ENCODE measurements at regions not wholly inside any gene's neighbourhood (a gene's known extent, or its start where the extent isn't known, plus 50 kb on each side); places are given as distances from the start of the nearest gene placed in this dataset.

GRCh38 chr16:79772784-79773183 is 172.2 kb upstream of the MAF start:
- no peak overlapping the region for H3K4me3 ChIP-seq (ENCODE audit: low read depth, low read length)
- DNase-seq (no peak), ATAC-seq (ENCODE audit: low read depth in 2 of 2) (no peak)
- Mint-ChIP-seq H3K27me3 (peaks cover 43% of the 10 kb centered on the region), H3K36me3 (no peaks in the 10 kb centered on the region), H3K4me3 (no peak overlapping the region), H3K27ac (no peak overlapping the region), H3K9me3 (peaks cover 0 to 2% (median 0%) of the 10 kb centered on the region in 7 donors), H3K4me1 (peaks cover 6 to 19% (median 10%) of the 10 kb centered on the region in 4 donors)
- H3K4me1 ChIP-seq (ENCODE audit: control insufficient read depth, insufficient read depth, low read length, poor library complexity, severe bottlenecking) = peaks cover 6% of the 10 kb centered on the region
- H3K9me3 ChIP-seq (ENCODE audit: control insufficient read depth in 2 of 2, low read length in 2 of 2) = no peaks in the 10 kb centered on the region
- H3K36me3 ChIP-seq (ENCODE audit: control insufficient read depth, insufficient read depth, low read length) = no peaks in the 10 kb centered on the region
- peaks cover 5% of the 10 kb centered on the region for H3K27me3 ChIP-seq (ENCODE audit: control insufficient read depth, insufficient read depth, low read length)
- H3K27ac ChIP-seq (ENCODE audit: insufficient read depth, low read length, poor library complexity, severe bottlenecking) = no peak overlapping the region

DNA sequence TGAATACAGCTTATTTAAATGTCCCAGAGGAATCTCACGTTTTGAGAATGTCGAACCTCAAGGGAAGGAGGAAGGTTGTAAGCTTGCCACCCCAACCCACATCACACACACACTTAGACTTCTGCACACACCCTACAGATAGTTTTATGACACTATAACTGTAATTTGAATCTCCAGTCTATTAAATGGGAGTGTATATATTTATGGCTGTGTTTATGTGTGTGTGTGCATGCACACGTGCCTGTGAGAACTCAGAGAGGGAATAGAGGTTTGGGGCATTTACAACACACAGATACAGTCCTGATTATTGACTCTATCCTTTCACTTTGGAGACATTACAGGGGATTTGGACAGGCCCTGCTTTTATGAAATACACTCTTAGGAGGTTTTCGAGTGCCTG is 171.5 kb upstream of the MAF start:
- no peaks in the 10 kb centered on the region for H3K36me3 Mint-ChIP-seq
- no peak overlapping the region for H3K4me3 ChIP-seq (ENCODE audit: low read depth, low read length)
- H3K36me3 ChIP-seq (ENCODE audit: control insufficient read depth, insufficient read depth, low read length) = no peaks in the 10 kb centered on the region
- H3K4me3 Mint-ChIP-seq = peak overlapping the region in 1 of 4 donors; percentile 83
- peaks cover 0 to 2% (median 0%) of the 10 kb centered on the region in 7 donors for H3K9me3 Mint-ChIP-seq
- H3K4me1 ChIP-seq (ENCODE audit: control insufficient read depth, insufficient read depth, low read length, poor library complexity, severe bottlenecking) = peaks cover 6% of the 10 kb centered on the region
- peaks cover 40% of the 10 kb centered on the region for H3K27me3 Mint-ChIP-seq
- peaks cover 6 to 20% (median 10%) of the 10 kb centered on the region in 4 donors for H3K4me1 Mint-ChIP-seq
- DNase-seq (no peak), ATAC-seq (ENCODE audit: low read depth in 2 of 2) (no peak)
- no peak overlapping the region for H3K27ac ChIP-seq (ENCODE audit: insufficient read depth, low read length, poor library complexity, severe bottlenecking)
- no peaks in the 10 kb centered on the region for H3K9me3 ChIP-seq (ENCODE audit: control insufficient read depth in 2 of 2, low read length in 2 of 2)
- peaks cover 5% of the 10 kb centered on the region for H3K27me3 ChIP-seq (ENCODE audit: control insufficient read depth, insufficient read depth, low read length)
- H3K27ac Mint-ChIP-seq = no peak overlapping the region

DNA sequence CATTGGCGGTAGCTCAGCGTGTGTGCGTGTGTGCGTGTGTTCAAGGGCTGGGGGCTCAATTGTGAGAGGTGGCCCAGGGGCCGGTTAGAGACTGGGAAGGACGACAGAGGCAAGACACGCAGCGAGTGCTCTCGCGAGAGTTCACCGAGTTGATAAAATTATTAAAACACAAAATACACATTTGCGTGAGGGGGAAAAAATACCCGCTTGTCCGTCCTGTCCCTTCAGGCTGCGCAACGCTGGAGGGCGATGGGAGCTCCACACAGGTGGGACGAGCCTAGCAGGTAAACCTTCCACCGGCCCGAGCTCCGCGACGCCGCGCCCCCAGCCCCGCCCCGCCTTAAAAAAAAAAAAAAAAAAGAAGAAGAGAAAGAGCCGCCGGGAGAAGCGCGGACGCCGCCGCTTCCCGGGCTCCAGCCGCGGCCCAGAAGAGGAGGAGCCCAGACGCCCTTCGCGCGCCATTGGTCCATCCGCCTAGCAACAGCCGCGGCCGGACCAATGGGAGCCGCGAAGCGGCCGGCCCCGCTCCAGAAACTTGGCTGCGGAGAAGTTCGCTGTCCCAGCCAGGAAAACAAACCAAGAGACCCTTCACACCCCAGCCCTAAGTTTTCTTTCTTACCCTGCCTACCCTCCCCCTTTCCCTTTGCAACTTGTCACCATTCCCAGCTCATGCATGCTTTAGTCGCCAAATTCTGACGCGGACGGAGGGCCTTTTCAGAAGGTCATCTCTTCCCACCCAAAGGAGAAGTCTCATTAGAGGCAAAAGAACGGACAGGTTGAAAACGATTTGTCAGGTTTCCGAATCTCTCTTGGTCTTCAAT is 169.9 kb upstream of the MAF start:
- Mint-ChIP-seq H3K4me3 (peak overlapping the region; percentile 83 to 94 (median 88)), H3K4me1 (peaks cover 6 to 20% (median 10%) of the 10 kb centered on the region in 4 donors), H3K9me3 (peaks cover 0 to 2% (median 0%) of the 10 kb centered on the region in 7 donors), H3K27me3 (peaks cover 37% of the 10 kb centered on the region), H3K27ac (peak overlapping the region in 1 of 3 donors; percentile 63), H3K36me3 (no peaks in the 10 kb centered on the region)
- peak overlapping the region; percentile 75 for H3K4me3 ChIP-seq (ENCODE audit: low read depth, low read length)
- H3K36me3 ChIP-seq (ENCODE audit: control insufficient read depth, insufficient read depth, low read length) = no peaks in the 10 kb centered on the region
- H3K9me3 ChIP-seq (ENCODE audit: control insufficient read depth in 2 of 2, low read length in 2 of 2) = no peaks in the 10 kb centered on the region
- peaks cover 6% of the 10 kb centered on the region for H3K4me1 ChIP-seq (ENCODE audit: control insufficient read depth, insufficient read depth, low read length, poor library complexity, severe bottlenecking)
- peaks cover 2% of the 10 kb centered on the region for H3K27me3 ChIP-seq (ENCODE audit: control insufficient read depth, insufficient read depth, low read length)
- no peak overlapping the region for H3K27ac ChIP-seq (ENCODE audit: insufficient read depth, low read length, poor library complexity, severe bottlenecking)
- ATAC-seq (ENCODE audit: low read depth in 2 of 2) (peak; percentile 78 to 81), DNase-seq (peak; percentile 42 to 84 (median 45))

GRCh38 chr16:79769928-79770243 is 169.3 kb upstream of the MAF start:
- H3K27ac ChIP-seq (ENCODE audit: insufficient read depth, low read length, poor library complexity, severe bottlenecking) = no peak overlapping the region
- no peak for DNase-seq
- peak overlapping the region; percentile 83 to 94 (median 86) for H3K4me3 Mint-ChIP-seq
- peaks cover 6 to 20% (median 10%) of the 10 kb centered on the region in 4 donors for H3K4me1 Mint-ChIP-seq
- peak overlapping the region; percentile 72 for H3K4me3 ChIP-seq (ENCODE audit: low read depth, low read length)
- ATAC-seq (ENCODE audit: low read depth in 2 of 2) = no peak
- H3K36me3 Mint-ChIP-seq = no peaks in the 10 kb centered on the region
- peak overlapping the region in 2 of 3 donors; percentile 40 to 63 for H3K27ac Mint-ChIP-seq
- peaks cover 32% of the 10 kb centered on the region for H3K27me3 Mint-ChIP-seq
- peaks cover 6% of the 10 kb centered on the region for H3K4me1 ChIP-seq (ENCODE audit: control insufficient read depth, insufficient read depth, low read length, poor library complexity, severe bottlenecking)
- H3K9me3 ChIP-seq (ENCODE audit: control insufficient read depth in 2 of 2, low read length in 2 of 2) = no peaks in the 10 kb centered on the region
- H3K9me3 Mint-ChIP-seq = peaks cover 0 to 2% (median 0%) of the 10 kb centered on the region in 7 donors
- no peaks in the 10 kb centered on the region for H3K36me3 ChIP-seq (ENCODE audit: control insufficient read depth, insufficient read depth, low read length)
- peaks cover 2% of the 10 kb centered on the region for H3K27me3 ChIP-seq (ENCODE audit: control insufficient read depth, insufficient read depth, low read length)

- Histone ChIP-seq H3K9me3 (ENCODE audit: control insufficient read depth in 2 of 2, low read length in 2 of 2) (no peaks in the 10 kb centered on the region), H3K36me3 (ENCODE audit: control insufficient read depth, insufficient read depth, low read length) (no peaks in the 10 kb centered on the region), H3K27me3 (ENCODE audit: control insufficient read depth, insufficient read depth, low read length) (peaks cover 2% of the 10 kb centered on the region), H3K4me1 (ENCODE audit: control insufficient read depth, insufficient read depth, low read length, poor library complexity, severe bottlenecking) (peaks cover 6% of the 10 kb centered on the region), H3K27ac (ENCODE audit: insufficient read depth, low read length, poor library complexity, severe bottlenecking) (no peak overlapping the region), H3K4me3 (ENCODE audit: low read depth, low read length) (no peak overlapping the region)
- Mint-ChIP-seq H3K4me1 (peaks cover 6 to 20% (median 10%) of the 10 kb centered on the region in 4 donors), H3K4me3 (peak overlapping the region; percentile 83 to 94 (median 86)), H3K27me3 (peaks cover 27% of the 10 kb centered on the region), H3K36me3 (no peaks in the 10 kb centered on the region), H3K27ac (no peak overlapping the region), H3K9me3 (peaks cover 0 to 2% (median 0%) of the 10 kb centered on the region in 7 donors)
- no peak for ATAC-seq (ENCODE audit: low read depth in 2 of 2)
- DNase-seq = no peak
These were observed 168.9 kb upstream of the MAF start for GRCh38 chr16:79769270-79769927.

GRCh38 chr16:79768276-79768970 is 167.9 kb upstream of the MAF start:
- Mint-ChIP-seq H3K27ac (peak overlapping the region in 1 of 3 donors; percentile 38), H3K4me1 (peaks cover 6 to 20% (median 10%) of the 10 kb centered on the region in 4 donors), H3K9me3 (peaks cover 0 to 2% (median 0%) of the 10 kb centered on the region in 7 donors), H3K4me3 (peak overlapping the region in 3 of 4 donors; percentile 25 to 83 (median 62)), H3K27me3 (peaks cover 21% of the 10 kb centered on the region), H3K36me3 (no peaks in the 10 kb centered on the region)
- Histone ChIP-seq H3K27ac (ENCODE audit: insufficient read depth, low read length, poor library complexity, severe bottlenecking) (no peak overlapping the region), H3K36me3 (ENCODE audit: control insufficient read depth, insufficient read depth, low read length) (no peaks in the 10 kb centered on the region), H3K9me3 (ENCODE audit: control insufficient read depth in 2 of 2, low read length in 2 of 2) (no peaks in the 10 kb centered on the region), H3K27me3 (ENCODE audit: control insufficient read depth, insufficient read depth, low read length) (peaks cover 2% of the 10 kb centered on the region), H3K4me3 (ENCODE audit: low read depth, low read length) (no peak overlapping the region), H3K4me1 (ENCODE audit: control insufficient read depth, insufficient read depth, low read length, poor library complexity, severe bottlenecking) (peaks cover 6% of the 10 kb centered on the region)
- ATAC-seq (ENCODE audit: low read depth in 2 of 2) = no peak
- DNase-seq = peak in 1 of 3 donors; percentile 19

- peak in 1 of 3 donors; percentile 13 for DNase-seq
- Mint-ChIP-seq H3K9me3 (peaks cover 0 to 2% (median 0%) of the 10 kb centered on the region in 7 donors), H3K36me3 (no peaks in the 10 kb centered on the region), H3K27me3 (peaks cover 21% of the 10 kb centered on the region), H3K4me1 (peaks cover 6 to 20% (median 10%) of the 10 kb centered on the region in 4 donors), H3K4me3 (peak overlapping the region in 3 of 4 donors; percentile 6 to 83 (median 62)), H3K27ac (no peak overlapping the region)
- H3K27me3 ChIP-seq (ENCODE audit: control insufficient read depth, insufficient read depth, low read length) = peaks cover 2% of the 10 kb centered on the region
- H3K27ac ChIP-seq (ENCODE audit: insufficient read depth, low read length, poor library complexity, severe bottlenecking) = no peak overlapping the region
- no peak for ATAC-seq (ENCODE audit: low read depth in 2 of 2)
- H3K4me3 ChIP-seq (ENCODE audit: low read depth, low read length) = no peak overlapping the region
- no peaks in the 10 kb centered on the region for H3K36me3 ChIP-seq (ENCODE audit: control insufficient read depth, insufficient read depth, low read length)
- H3K9me3 ChIP-seq (ENCODE audit: control insufficient read depth in 2 of 2, low read length in 2 of 2) = no peaks in the 10 kb centered on the region
- peaks cover 6% of the 10 kb centered on the region for H3K4me1 ChIP-seq (ENCODE audit: control insufficient read depth, insufficient read depth, low read length, poor library complexity, severe bottlenecking)
These were observed 167.1 kb upstream of the MAF start for GRCh38 chr16:79767421-79768275.

Data from CD4-positive, CD25-positive, alpha-beta regulatory T cell (primary cell).